Sigmoid colon (tissue), 6 donors: ENCODE measurements at regions not wholly inside any gene's neighbourhood (a gene's known extent, or its start where the extent isn't known, plus 50 kb on each side); places are given as distances from the start of the nearest gene placed in this dataset.
"Not testable (repeated sequence)": the region's sequence is repeated elsewhere in the genome, so short reads cannot be mapped to it uniquely, and the experiment has no call there.

Experiments
- DNase-seq: peaks from one replicate; pipeline ENCODE4 v3.0.0-alpha.2; 2019
- H3K27ac ChIP-seq, 4 donors: fragments of 200-600 bp; sonication (generic); one replicate each; pipeline ENCODE4 v1.5.1; 2016 to 2019; ENCODE audit warnings: mild to moderate bottlenecking in 1 of 4
- H3K27me3 ChIP-seq, 3 donors: fragments of 200-600 bp; sonication (generic); one replicate each; pipeline ENCODE4 v1.5.1; 2019; ENCODE audit warnings: mild to moderate bottlenecking in 1 of 3
- H3K36me3 ChIP-seq, 4 donors: fragments of 200-600 bp; sonication (generic); one replicate each; pipeline ENCODE4 v1.5.1; 2016 to 2019
- H3K4me1 ChIP-seq, 4 donors: fragments of 200-600 bp; sonication (generic); one replicate each; pipeline ENCODE4 v1.5.1; 2017 to 2019
- H3K4me3 ChIP-seq, 4 donors: fragments of 200-600 bp; sonication (generic); one replicate each; pipeline ENCODE4 v1.5.1; 2017 to 2019; ENCODE audit warnings: mild to moderate bottlenecking in 2 of 4, moderate library complexity in 1 of 4
- H3K9me3 ChIP-seq, 4 donors: fragments of 200-600 bp in 3 of 4; sonication (generic) in 3 of 4; one replicate each; pipeline versions ENCODE4 v1.5.1 to v1.6.1; 2013 to 2019
- EP300 ChIP-seq, 4 donors: sonication (generic); formaldehyde crosslinking; IDR thresholded peaks; one replicate each; pipeline ENCODE4 v1.6.1; 2017; ENCODE audit warnings: antibody characterized with exemption in 4 of 4
- POLR2A ChIP-seq, 2 donors: fragments of 450-650 bp; IDR thresholded peaks; one replicate each; pipeline ENCODE4 v1.6.1; 2016; ENCODE audit warnings: antibody characterized with exemption in 2 of 2, mild to moderate bottlenecking in 2 of 2, moderate library complexity in 2 of 2
- POLR2AphosphoS5 ChIP-seq, 4 donors: sonication (generic); formaldehyde crosslinking; IDR thresholded peaks; one replicate each; pipeline ENCODE4 v1.6.1; 2017; ENCODE audit warnings: antibody characterized with exemption in 4 of 4
- WGBS, 2 donors: extraction: QIAGEN DNeasy Blood & Tissue Kit; methylation state at CpG; one replicate each; pipeline ENCODE4 v1.1.7; 2013; 5-methylcytosine and 5-hydroxymethylcytosine counted together
- intact Hi-C: fragments of 100-400 bp; cut with DNase I; formaldehyde crosslinking; loops from one replicate; pipeline ENCODE4 v1.15.1; 2023
- TF ChIP-seq, protein P1 (sequence below), 4 experiments: fragments of 450-650 bp in 3 of 4; fragments of 200-600 bp in 1 of 4; IDR thresholded peaks; one replicate each; pipeline ENCODE4 v1.5.1; 2016 to 2019; ENCODE audit warnings: antibody characterized with exemption in 4 of 4, mild to moderate bottlenecking in 3 of 4, moderate library complexity in 2 of 4
- donor health status: healthy with polysubstance abuse.
- donor health status: healthy.

DNA sequence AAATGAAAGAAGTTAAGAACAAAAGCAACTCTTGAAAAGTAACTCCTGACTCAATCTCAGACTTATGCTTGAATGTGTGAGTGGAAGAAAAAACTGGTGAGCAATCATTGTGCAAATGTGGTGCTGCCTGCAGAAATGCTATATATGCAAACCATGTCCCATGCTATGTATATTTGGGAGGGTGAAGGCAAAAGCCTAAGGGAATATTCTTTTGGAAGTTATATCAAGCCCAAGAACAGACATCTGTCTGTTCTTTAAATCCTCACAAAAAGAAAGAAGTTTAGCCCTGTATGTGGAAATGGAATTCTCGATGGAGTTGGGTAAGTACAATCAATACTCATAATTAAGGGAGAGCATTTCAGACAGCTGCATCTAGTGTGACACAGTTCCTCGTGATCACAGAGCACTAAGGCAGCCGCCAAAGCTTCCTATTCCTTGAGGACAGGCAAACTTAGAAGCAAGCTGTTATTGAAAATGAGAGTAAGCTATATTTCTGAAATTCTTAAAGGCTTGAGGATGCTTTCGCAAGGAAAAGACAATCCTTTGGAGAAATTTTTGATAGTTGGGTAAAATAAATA is 406.5 kb upstream of the CHORDC1 start:
- WGBS, 2 donors: 78 to 87% methylated on average over 4 of the region's 4 CpGs
- intact Hi-C loops: no loop called here
- no peaks in the 10 kb centered on the region for H3K36me3 ChIP-seq
- no peak for DNase-seq
- TF ChIP-seq POLR2AphosphoS5 (IDR thresholded peaks at IDR 0.05) (no peak), POLR2A (IDR thresholded peaks at IDR 0.05) (no peak)
- TF ChIP-seq, protein P1, sequence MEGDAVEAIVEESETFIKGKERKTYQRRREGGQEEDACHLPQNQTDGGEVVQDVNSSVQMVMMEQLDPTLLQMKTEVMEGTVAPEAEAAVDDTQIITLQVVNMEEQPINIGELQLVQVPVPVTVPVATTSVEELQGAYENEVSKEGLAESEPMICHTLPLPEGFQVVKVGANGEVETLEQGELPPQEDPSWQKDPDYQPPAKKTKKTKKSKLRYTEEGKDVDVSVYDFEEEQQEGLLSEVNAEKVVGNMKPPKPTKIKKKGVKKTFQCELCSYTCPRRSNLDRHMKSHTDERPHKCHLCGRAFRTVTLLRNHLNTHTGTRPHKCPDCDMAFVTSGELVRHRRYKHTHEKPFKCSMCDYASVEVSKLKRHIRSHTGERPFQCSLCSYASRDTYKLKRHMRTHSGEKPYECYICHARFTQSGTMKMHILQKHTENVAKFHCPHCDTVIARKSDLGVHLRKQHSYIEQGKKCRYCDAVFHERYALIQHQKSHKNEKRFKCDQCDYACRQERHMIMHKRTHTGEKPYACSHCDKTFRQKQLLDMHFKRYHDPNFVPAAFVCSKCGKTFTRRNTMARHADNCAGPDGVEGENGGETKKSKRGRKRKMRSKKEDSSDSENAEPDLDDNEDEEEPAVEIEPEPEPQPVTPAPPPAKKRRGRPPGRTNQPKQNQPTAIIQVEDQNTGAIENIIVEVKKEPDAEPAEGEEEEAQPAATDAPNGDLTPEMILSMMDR (IDR thresholded peaks at IDR 0.05): no peak
- no peaks in the 10 kb centered on the region for H3K9me3 ChIP-seq
- H3K4me3 ChIP-seq: no peak overlapping the region
- H3K4me1 ChIP-seq: no peaks in the 10 kb centered on the region
- H3K27me3 ChIP-seq: no peaks in the 10 kb centered on the region
- no peak overlapping the region for H3K27ac ChIP-seq

DNA sequence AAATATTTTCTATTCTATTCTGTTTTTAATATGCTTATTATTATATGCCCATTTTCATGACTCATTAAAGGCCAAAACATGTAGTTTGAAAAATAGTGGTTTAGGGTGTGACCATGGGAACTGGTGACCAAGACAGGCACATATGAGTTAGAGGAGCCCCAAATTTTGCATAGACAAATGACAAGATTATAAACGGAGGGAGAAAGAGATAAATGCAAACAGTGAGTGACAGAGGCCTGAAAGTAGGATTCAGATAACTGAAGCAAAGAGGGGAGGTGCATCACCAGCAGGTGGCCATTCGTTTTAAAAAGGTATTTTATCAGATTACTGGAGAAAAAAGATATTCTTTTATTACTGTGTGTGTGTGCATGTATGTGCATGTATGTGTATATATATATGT is 391.5 kb upstream of the CHORDC1 start:
- H3K36me3 ChIP-seq: no peaks in the 10 kb centered on the region
- no peak for TF ChIP-seq POLR2AphosphoS5 (IDR thresholded peaks at IDR 0.05)
- TF ChIP-seq POLR2A (IDR thresholded peaks at IDR 0.05): no peak
- TF ChIP-seq, protein P1 (IDR thresholded peaks at IDR 0.05): no peak
- no peak for TF ChIP-seq EP300 (IDR thresholded peaks at IDR 0.05)
- no peak for DNase-seq
- H3K4me3 ChIP-seq: no peak overlapping the region
- H3K4me1 ChIP-seq: no peaks in the 10 kb centered on the region
- intact Hi-C loops: no loop called here
- WGBS, 2 donors: 47 to 74% methylated on average over 2 of the region's 2 CpGs
- H3K27me3 ChIP-seq: no peaks in the 10 kb centered on the region
- no peaks in the 10 kb centered on the region for H3K9me3 ChIP-seq
- no peak overlapping the region for H3K27ac ChIP-seq

DNA sequence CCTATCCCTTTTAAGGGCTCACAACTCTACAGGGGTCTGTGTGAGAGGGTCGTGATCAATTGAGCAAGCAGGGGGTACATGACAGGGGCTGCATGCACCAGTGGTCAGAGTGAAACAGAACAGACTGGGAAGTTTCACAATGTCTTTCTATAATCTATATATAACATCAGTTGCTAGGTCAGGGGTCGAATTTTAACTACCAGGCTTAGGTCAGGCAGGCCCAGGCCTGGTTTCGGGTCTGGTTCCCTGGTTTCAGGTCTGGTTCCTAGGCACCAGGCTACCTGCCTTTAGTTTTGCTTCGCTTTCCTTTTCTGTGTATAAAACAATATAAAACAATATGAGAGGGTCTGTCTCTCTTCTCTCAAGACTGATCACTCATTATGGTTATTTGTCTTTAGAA is 390.2 kb upstream of the CHORDC1 start:
- H3K4me1 ChIP-seq, H3K9me3 ChIP-seq, H3K27ac ChIP-seq, H3K4me3 ChIP-seq, DNase-seq, H3K27me3 ChIP-seq, intact Hi-C loops, H3K36me3 ChIP-seq: not testable (repeated sequence)
- 57 to 74% methylated on average over 4 of the region's 4 CpGs for WGBS, 2 donors

DNA sequence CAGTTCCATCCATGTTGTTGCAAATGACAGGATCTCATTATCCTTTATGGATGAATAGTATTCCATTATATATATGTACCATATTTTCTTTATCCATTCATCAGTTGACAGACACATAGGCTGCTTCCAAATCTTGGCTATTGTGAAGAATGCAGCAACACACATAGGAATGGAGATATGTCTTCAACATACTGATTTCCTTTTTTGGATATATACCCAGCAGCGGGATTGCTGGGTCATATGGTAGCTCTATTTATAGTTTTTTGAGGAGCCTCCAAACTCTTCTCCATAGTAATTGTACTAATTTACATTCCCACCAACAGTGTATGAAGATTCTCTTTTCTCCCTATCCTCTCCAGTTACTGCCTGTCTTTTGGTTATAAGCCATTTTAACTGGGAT is 383.9 kb upstream of the CHORDC1 start:
- no peaks in the 10 kb centered on the region for H3K36me3 ChIP-seq
- H3K27ac ChIP-seq: no peak overlapping the region
- no peak for DNase-seq
- no peaks in the 10 kb centered on the region for H3K27me3 ChIP-seq
- H3K4me3 ChIP-seq: no peak overlapping the region
- TF ChIP-seq POLR2A (IDR thresholded peaks at IDR 0.05) (no peak), POLR2AphosphoS5 (IDR thresholded peaks at IDR 0.05) (no peak), EP300 (IDR thresholded peaks at IDR 0.05) (no peak)
- TF ChIP-seq, protein P1 (IDR thresholded peaks at IDR 0.05): no peak
- no peaks in the 10 kb centered on the region for H3K9me3 ChIP-seq
- intact Hi-C loops: no loop called here
- WGBS, 2 donors: 82 to 88% methylated on average over 1 of the region's 1 CpG
- H3K4me1 ChIP-seq: no peaks in the 10 kb centered on the region

DNA sequence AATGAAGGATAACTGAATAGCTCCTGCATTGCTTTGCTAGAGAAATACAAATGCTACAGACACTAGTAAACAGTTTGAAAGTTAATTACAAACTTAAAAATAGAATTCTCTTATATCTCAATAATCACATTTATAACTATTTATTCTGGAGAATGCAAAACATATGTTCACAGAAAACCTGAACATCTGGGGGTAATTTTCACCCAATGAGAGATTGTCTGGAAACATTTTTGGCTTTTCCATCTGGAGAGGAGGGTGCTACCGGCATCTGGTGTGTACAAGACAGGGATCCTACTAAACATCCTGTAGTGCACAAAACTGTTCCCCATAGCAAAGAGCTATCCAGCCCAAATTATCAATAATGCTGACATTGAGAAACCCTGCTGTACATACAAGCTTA is 378.4 kb upstream of the CHORDC1 start:
- TF ChIP-seq, protein P1 (IDR thresholded peaks at IDR 0.05): no peak
- TF ChIP-seq EP300 (IDR thresholded peaks at IDR 0.05) (no peak), POLR2A (IDR thresholded peaks at IDR 0.05) (no peak), POLR2AphosphoS5 (IDR thresholded peaks at IDR 0.05) (no peak)
- no peaks in the 10 kb centered on the region for H3K36me3 ChIP-seq
- 84 to 87% methylated on average over 1 of the region's 1 CpG for WGBS, 2 donors
- no peak overlapping the region for H3K27ac ChIP-seq
- intact Hi-C loops: no loop called here
- H3K4me1 ChIP-seq: no peaks in the 10 kb centered on the region
- H3K9me3 ChIP-seq: no peaks in the 10 kb centered on the region
- no peak for DNase-seq
- no peaks in the 10 kb centered on the region for H3K27me3 ChIP-seq
- no peak overlapping the region for H3K4me3 ChIP-seq
